ENCODE measurements at regions not wholly inside any gene's neighbourhood (a gene's known extent, or its start where the extent isn't known, plus 50 kb on each side); places are given as distances from the start of the nearest gene placed in this dataset.

GRCh38 chr10:91708174-91708861, 75.4 kb upstream of the PPP1R3C start:
- Histone ChIP-seq H2AK9ac (replicated peaks; ENCODE audit: low read depth, low read length, poor library complexity) (no peak overlapping the region), H3K4ac (ENCODE audit: low read depth, low read length) (no peak overlapping the region), H4K20me1 (ENCODE audit: insufficient read depth, low read length) (no peaks in the 10 kb centered on the region), H3K4me3 (ENCODE audit: insufficient read depth, low read depth, low read length) (no peak overlapping the region), H3K79me1 (ENCODE audit: low read depth in 1 of 2, low read length in 2 of 2) (no peaks in the 10 kb centered on the region), H3K9me1 (ENCODE audit: insufficient read depth, low read length) (no peaks in the 10 kb centered on the region), H2AFZ (replicated peaks; ENCODE audit: low read length, poor library complexity) (no peak overlapping the region), H3K27ac (ENCODE audit: insufficient read depth, low read length) (peak overlapping the region; percentile 13; the same call in 1 of the 2 replicates), H3K4me1 (ENCODE audit: control insufficient read depth, insufficient read depth, low read length) (peaks cover 4% of the 10 kb centered on the region; the same call in 1 of the 2 replicates), H4K91ac (ENCODE audit: insufficient read depth, low read depth, low read length) (no peak overlapping the region), H3K4me2 (ENCODE audit: low read depth, low read length) (no peak overlapping the region), H3K9ac (ENCODE audit: low read depth, low read length) (no peak overlapping the region), H2BK120ac (ENCODE audit: low read depth, low read length) (no peak overlapping the region), H3K23ac (ENCODE audit: low read depth, low read length) (no peak overlapping the region), H2BK5ac (ENCODE audit: low read depth, low read length, poor library complexity, severe bottlenecking) (no peak overlapping the region), H2BK20ac (ENCODE audit: low read depth, low read length) (no peak overlapping the region), H3K36me3 (ENCODE audit: control insufficient read depth, insufficient read depth, low read length) (no peaks in the 10 kb centered on the region), H4K8ac (ENCODE audit: low read depth in 2 of 2, low read length in 2 of 2) (no peak overlapping the region), H3K14ac (replicated peaks; ENCODE audit: low read depth, low read length) (no peak overlapping the region), H2BK15ac (ENCODE audit: low read depth, low read length) (no peak overlapping the region), H4K5ac (ENCODE audit: low read depth, low read length) (no peak overlapping the region; the same call in 1 of the 2 replicates), H3K27me3 (ENCODE audit: control insufficient read depth, insufficient read depth, low read length) (peaks cover 8% of the 10 kb centered on the region), H3K18ac (ENCODE audit: low read depth, low read length) (peak overlapping the region; percentile 29), H3K56ac (ENCODE audit: extremely low read depth, insufficient read depth, low read length) (no peak overlapping the region), H2AK5ac (ENCODE audit: low read depth, low read length) (no peak overlapping the region), H3K9me3 (ENCODE audit: control insufficient read depth, insufficient read depth, low read length) (no peaks in the 10 kb centered on the region)
- ATAC-seq (ENCODE audit: low read depth) (no peak; the same call in 1 of the 2 replicates), DNase-seq (no peak)
- TF ChIP-seq NFE2L2 (IDR thresholded peaks at IDR 0.05; ENCODE audit: low read depth, low read length) (no peak), MXI1 (IDR thresholded peaks at IDR 0.05; ENCODE audit: borderline replicate concordance, low read depth, low read length) (no peak), RFX5 (IDR thresholded peaks at IDR 0.05; ENCODE audit: low read depth, low read length) (no peak), RAD21 (IDR thresholded peaks at IDR 0.05; ENCODE audit: low read length) (no peak), FOS (IDR thresholded peaks at IDR 0.05; ENCODE audit: low read depth, low read length) (no peak), CTCF (conservative IDR thresholded peaks at IDR 0.05; ENCODE audit: low read depth, low read length) (no peak), CEBPB (IDR thresholded peaks at IDR 0.05; ENCODE audit: low read depth, low read length) (no peak), MAZ (IDR thresholded peaks at IDR 0.05; ENCODE audit: borderline replicate concordance, low read depth, low read length) (no peak), RCOR1 (IDR thresholded peaks at IDR 0.05; ENCODE audit: insufficient replicate concordance, low read length) (no peak)
- TF ChIP-seq, protein P1, sequence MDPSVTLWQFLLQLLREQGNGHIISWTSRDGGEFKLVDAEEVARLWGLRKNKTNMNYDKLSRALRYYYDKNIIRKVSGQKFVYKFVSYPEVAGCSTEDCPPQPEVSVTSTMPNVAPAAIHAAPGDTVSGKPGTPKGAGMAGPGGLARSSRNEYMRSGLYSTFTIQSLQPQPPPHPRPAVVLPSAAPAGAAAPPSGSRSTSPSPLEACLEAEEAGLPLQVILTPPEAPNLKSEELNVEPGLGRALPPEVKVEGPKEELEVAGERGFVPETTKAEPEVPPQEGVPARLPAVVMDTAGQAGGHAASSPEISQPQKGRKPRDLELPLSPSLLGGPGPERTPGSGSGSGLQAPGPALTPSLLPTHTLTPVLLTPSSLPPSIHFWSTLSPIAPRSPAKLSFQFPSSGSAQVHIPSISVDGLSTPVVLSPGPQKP (IDR thresholded peaks at IDR 0.05; ENCODE audit: borderline replicate concordance, low read depth, low read length) = no peak
- ChIA-PET POLR2A (ENCODE audit: unreplicated experiment) (interaction anchor here (0.6 kb wide), 1 partner anchor 9 kb away, joined by 3 read pairs; no protein-coding TSS in a partner anchor), CTCF (interaction anchor here (1.4 kb wide), 1 partner anchor 14 kb away, joined by 4 read pairs; no protein-coding TSS in a partner anchor)
- BruUV-seq (replicated peaks) = no TSS peak
- in situ Hi-C loops (cut with MboI; ENCODE audit: low sequenced_read_pairs) (no loop called here), intact Hi-C loops (cut with micrococcal nuclease) (no loop called here), dilution Hi-C loops (cut with HindIII; ENCODE audit: low sequenced_read_pairs, unreplicated experiment) (no loop called here)
- WGBS, 2 experiments (ENCODE audit: extremely low coverage in 2 of 2, insufficient read length in 1 of 2) = no CpG with 5 or more reads among the region's 3 CpGs

Measured in IMR-90 (cell line).